Stomach (tissue), 4 donors: ENCODE measurements at regions not wholly inside any gene's neighbourhood (a gene's known extent, or its start where the extent isn't known, plus 50 kb on each side); places are given as distances from the start of the nearest gene placed in this dataset.

Source experiments
- CTCF ChIP-seq, 7 experiments: fragments of 450-650 bp in 4 of 7; fragments of 200-600 bp in 3 of 7; sonication (generic) in 3 of 7; IDR thresholded peaks; one replicate each; pipeline ENCODE4 v1.5.1; 2016 to 2019; ENCODE audit warnings: antibody characterized with exemption in 7 of 7, control low read depth in 2 of 7, mild to moderate bottlenecking in 1 of 7
- EP300 ChIP-seq: sonication (generic); formaldehyde crosslinking; IDR thresholded peaks from one replicate; pipeline ENCODE4 v1.6.1; 2017; ENCODE audit warnings: antibody characterized with exemption
- POLR2A ChIP-seq, 4 donors: fragments of 450-650 bp; IDR thresholded peaks; one replicate each; pipeline ENCODE4 v1.6.1; 2016; ENCODE audit warnings: antibody characterized with exemption in 4 of 4, control low read depth in 2 of 4, mild to moderate bottlenecking in 1 of 4, moderate library complexity in 1 of 4
- POLR2AphosphoS5 ChIP-seq, 3 donors: sonication (generic); formaldehyde crosslinking; IDR thresholded peaks; one replicate each; pipeline ENCODE4 v1.6.1; 2016; ENCODE audit warnings: antibody characterized with exemption in 3 of 3

DNA sequence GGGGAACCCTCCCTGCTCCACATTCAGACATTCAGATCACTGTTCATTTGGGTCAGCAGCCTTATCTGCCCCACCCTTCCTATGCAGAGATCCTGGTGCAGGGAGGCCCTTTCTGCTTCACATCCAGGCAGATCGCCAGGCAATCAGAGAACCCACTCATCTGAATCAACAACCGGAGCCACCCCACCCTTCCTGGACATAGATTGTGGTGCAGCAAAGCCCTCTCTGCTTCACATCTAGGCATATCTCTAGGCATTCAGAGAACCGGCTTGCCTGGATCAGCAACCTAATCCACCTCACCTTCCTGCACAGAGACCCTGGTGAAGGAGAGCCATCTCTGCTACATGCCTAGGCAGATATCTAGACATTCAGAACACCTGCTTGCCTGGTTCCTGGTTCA, 184.5 kb upstream of the CNTNAP5 start:
- no peak for TF ChIP-seq CTCF (IDR thresholded peaks at IDR 0.05)
- no peak for TF ChIP-seq POLR2A (IDR thresholded peaks at IDR 0.05)
- no peak for TF ChIP-seq EP300
- no peak for TF ChIP-seq POLR2AphosphoS5 (IDR thresholded peaks at IDR 0.05)
